ENCODE measurements at regions not wholly inside any gene's neighbourhood (a gene's known extent, or its start where the extent isn't known, plus 50 kb on each side); places are given as distances from the start of the nearest gene placed in this dataset.

- Histone ChIP-seq H4K20me1 (replicated peaks; ENCODE audit: control insufficient read depth, extremely low read depth, insufficient read depth, low read length) (no peaks in the 10 kb centered on the region), H3K9me3 (replicated peaks; ENCODE audit: control insufficient read depth, insufficient read depth, low read length) (no peaks in the 10 kb centered on the region), H3K27ac (ENCODE audit: insufficient read depth, low read depth, low read length) (no peak overlapping the region), H3K9me1 (replicated peaks; ENCODE audit: control insufficient read depth, extremely low read depth, insufficient read depth, low read length) (no peaks in the 10 kb centered on the region), H2AFZ (ENCODE audit: low read depth, low read length) (no peak overlapping the region), H3K4me3 (replicated peaks in 1 of 3; ENCODE audit: insufficient read depth in 1 of 3, low read depth in 1 of 3, low read length in 3 of 3) (no peak overlapping the region), H3K79me2 (ENCODE audit: control insufficient read depth, insufficient read depth, low read length) (no peaks in the 10 kb centered on the region), H3K4me1 (ENCODE audit: control insufficient read depth, extremely low read depth, insufficient read depth, low read length) (peaks cover 15% of the 10 kb centered on the region), H3K9ac (replicated peaks; ENCODE audit: extremely low read depth, insufficient read depth, low read length) (no peak overlapping the region), H3K4me2 (ENCODE audit: insufficient read depth, low read length) (no peak overlapping the region), H3K36me3 (ENCODE audit: control insufficient read depth in 2 of 2, extremely low read depth in 1 of 2, insufficient read depth in 2 of 2, low read length in 2 of 2) (no peaks in the 10 kb centered on the region), H3K27me3 (ENCODE audit: control insufficient read depth in 2 of 2, insufficient read depth in 2 of 2, low read length in 2 of 2) (no peaks in the 10 kb centered on the region)
- DNase-seq (ENCODE audit: low read depth, low spot score), result no peak
- FAIRE-seq, result no peak
- intact Hi-C loops (cut with micrococcal nuclease), result no loop called here
- POLR2A ChIA-PET, result no interaction called here
- CTCF ChIA-PET, result interaction anchor here (1.5 kb wide), 1 partner anchor 9 kb away, joined by 6 read pairs; no protein-coding TSS in a partner anchor
- no TSS peak for BruUV-seq (replicated peaks)
- TF ChIP-seq MYC (IDR thresholded peaks at IDR 0.05; ENCODE audit: low read depth, low read length) (no peak), POLR2A (IDR thresholded peaks at IDR 0.05; ENCODE audit: low read depth, low read length) (no peak), POLR2AphosphoS5 (IDR thresholded peaks at IDR 0.05; ENCODE audit: insufficient read depth, low read depth, low read length) (no peak), MAX (IDR thresholded peaks at IDR 0.05; ENCODE audit: insufficient read depth, insufficient read length) (no peak), EZH2 (IDR thresholded peaks at IDR 0.05; ENCODE audit: borderline replicate concordance, low read depth, low read length, severe bottlenecking) (no peak), CTCF (IDR thresholded peaks at IDR 0.05; ENCODE audit: extremely low read depth in 1 of 2, insufficient read depth in 1 of 2, low read depth in 1 of 2, low read length in 2 of 2) (no peak), JUN (IDR thresholded peaks at IDR 0.05; ENCODE audit: borderline replicate concordance, insufficient read depth, insufficient read length, low read depth) (no peak), FOS (IDR thresholded peaks at IDR 0.05; ENCODE audit: borderline replicate concordance, insufficient read depth, low read length) (no peak), GATA2 (IDR thresholded peaks at IDR 0.05; ENCODE audit: insufficient read depth, insufficient read length, low read depth, low read length) (no peak)
- dilution Hi-C loops (cut with MboI; ENCODE audit: extremely low pct_ligation_motif_present, low sequenced_read_pairs), result no loop called here
Observed at GRCh38 chr2:111707700-111708099, 176.3 kb downstream of the ANAPC1 start.
